HG02610 (cell line): ENCODE measurements at regions not wholly inside any gene's neighbourhood (a gene's known extent, or its start where the extent isn't known, plus 50 kb on each side); places are given as distances from the start of the nearest gene placed in this dataset.
"Not testable (repeated sequence)": the region's sequence is repeated elsewhere in the genome, so short reads cannot be mapped to it uniquely, and the experiment has no call there.

ENCODE experiments used
- ATAC-seq: cut with Tn5 transposase; IDR thresholded peaks from one replicate; pipeline ENCODE4 v1.9.1; 2021; ENCODE audit warnings: mild to moderate bottlenecking, moderate library complexity; ENCODE audit not compliant: unreplicated experiment

- ATAC-seq = no peak
Observed at GRCh38 chrX:139475432-139475831, 55.1 kb upstream of the F9 start.

GRCh38 chrX:139461945-139462344 is 68.6 kb upstream of the F9 start:
- ATAC-seq = not testable (repeated sequence)

- no peak for ATAC-seq
Observed at GRCh38 chrX:139454743-139455142, 75.8 kb upstream of the F9 start.

GRCh38 chrX:139448996-139449395 is 81.5 kb upstream of the F9 start:
- no peak for ATAC-seq

GRCh38 chrX:139446832-139447231 is 83.7 kb upstream of the F9 start:
- no peak for ATAC-seq

- ATAC-seq = no peak
Observed at GRCh38 chrX:139429913-139430312, 100.6 kb upstream of the F9 start.

GRCh38 chrX:139423186-139423585 is 107.4 kb upstream of the F9 start:
- ATAC-seq = no peak

GRCh38 chrX:139398258-139398657 is 132.3 kb upstream of the F9 start:
- not testable (repeated sequence) for ATAC-seq

GRCh38 chrX:139388254-139388653 is 142.3 kb upstream of the F9 start:
- no peak for ATAC-seq

- ATAC-seq = no peak
Observed at GRCh38 chrX:139382529-139382928, 148.0 kb upstream of the F9 start.

GRCh38 chrX:139376547-139376946 is 154.0 kb upstream of the F9 start:
- ATAC-seq = not testable (repeated sequence)

- ATAC-seq = no peak
Observed at GRCh38 chrX:139360356-139360755, 170.2 kb upstream of the F9 start.

GRCh38 chrX:139342594-139342991 is 187.9 kb upstream of the F9 start:
- not testable (repeated sequence) for ATAC-seq

- not testable (repeated sequence) for ATAC-seq
Observed at GRCh38 chrX:139341855-139342593, 188.5 kb upstream of the F9 start.

GRCh38 chrX:139332441-139332840 is 198.1 kb upstream of the F9 start:
- ATAC-seq = no peak

- no peak for ATAC-seq
Observed at GRCh38 chrX:139327355-139327754, 203.2 kb upstream of the F9 start.

GRCh38 chrX:139324756-139325155 is 205.8 kb upstream of the F9 start:
- no peak for ATAC-seq

GRCh38 chrX:139320661-139321354 is 209.7 kb upstream of the F9 start:
- ATAC-seq = not testable (repeated sequence)

GRCh38 chrX:139306675-139307074 is 223.9 kb upstream of the F9 start:
- not testable (repeated sequence) for ATAC-seq

GRCh38 chrX:139304471-139304870 is 226.1 kb upstream of the F9 start:
- ATAC-seq = no peak

- ATAC-seq = no peak
Observed at GRCh38 chrX:139299309-139299708, 231.2 kb upstream of the F9 start.

GRCh38 chrX:139298437-139298836 is 232.1 kb upstream of the F9 start:
- ATAC-seq = no peak
